ENCODE measurements at regions not wholly inside any gene's neighbourhood (a gene's known extent, or its start where the extent isn't known, plus 50 kb on each side); places are given as distances from the start of the nearest gene placed in this dataset.
"Not testable (repeated sequence)": the region's sequence is repeated elsewhere in the genome, so short reads cannot be mapped to it uniquely, and the experiment has no call there.

- H3K36me3 ChIP-seq (ENCODE audit: control insufficient read depth, insufficient read depth, low read length), result no peaks in the 10 kb centered on the region
- H3K27me3 ChIP-seq (ENCODE audit: control insufficient read depth, insufficient read depth, low read length), result no peaks in the 10 kb centered on the region
- TF ChIP-seq, protein P1, sequence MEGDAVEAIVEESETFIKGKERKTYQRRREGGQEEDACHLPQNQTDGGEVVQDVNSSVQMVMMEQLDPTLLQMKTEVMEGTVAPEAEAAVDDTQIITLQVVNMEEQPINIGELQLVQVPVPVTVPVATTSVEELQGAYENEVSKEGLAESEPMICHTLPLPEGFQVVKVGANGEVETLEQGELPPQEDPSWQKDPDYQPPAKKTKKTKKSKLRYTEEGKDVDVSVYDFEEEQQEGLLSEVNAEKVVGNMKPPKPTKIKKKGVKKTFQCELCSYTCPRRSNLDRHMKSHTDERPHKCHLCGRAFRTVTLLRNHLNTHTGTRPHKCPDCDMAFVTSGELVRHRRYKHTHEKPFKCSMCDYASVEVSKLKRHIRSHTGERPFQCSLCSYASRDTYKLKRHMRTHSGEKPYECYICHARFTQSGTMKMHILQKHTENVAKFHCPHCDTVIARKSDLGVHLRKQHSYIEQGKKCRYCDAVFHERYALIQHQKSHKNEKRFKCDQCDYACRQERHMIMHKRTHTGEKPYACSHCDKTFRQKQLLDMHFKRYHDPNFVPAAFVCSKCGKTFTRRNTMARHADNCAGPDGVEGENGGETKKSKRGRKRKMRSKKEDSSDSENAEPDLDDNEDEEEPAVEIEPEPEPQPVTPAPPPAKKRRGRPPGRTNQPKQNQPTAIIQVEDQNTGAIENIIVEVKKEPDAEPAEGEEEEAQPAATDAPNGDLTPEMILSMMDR (IDR thresholded peaks at IDR 0.05; ENCODE audit: insufficient read depth, low read depth, low read length), result no peak
- no peak overlapping the region for H3K4me3 ChIP-seq (ENCODE audit: low read depth, low read length)
- ChIA-PET CTCF (no interaction called here), POLR2A (no interaction called here)
- no peak for DNase-seq (ENCODE audit: low read depth)
Observed at GRCh38 chr17:33701910-33702309, 408.8 kb upstream of the ASIC2 start.

GRCh38 chr17:33704856-33705255, 411.8 kb upstream of the ASIC2 start:
- TF ChIP-seq, protein P1 (IDR thresholded peaks at IDR 0.05; ENCODE audit: insufficient read depth, low read depth, low read length), result no peak
- Histone ChIP-seq H3K27me3 (ENCODE audit: control insufficient read depth, insufficient read depth, low read length) (no peaks in the 10 kb centered on the region), H3K36me3 (ENCODE audit: control insufficient read depth, insufficient read depth, low read length) (no peaks in the 10 kb centered on the region), H3K4me3 (ENCODE audit: low read depth, low read length) (no peak overlapping the region)
- DNase-seq (ENCODE audit: low read depth), result no peak
- ChIA-PET CTCF (interaction anchor here (1.2 kb wide), 1 partner anchor 10 kb away, joined by 3 read pairs; no protein-coding TSS in a partner anchor), POLR2A (no interaction called here)

GRCh38 chr17:33709881-33710280, 416.8 kb upstream of the ASIC2 start:
- DNase-seq (ENCODE audit: low read depth), result no peak
- no peaks in the 10 kb centered on the region for H3K27me3 ChIP-seq (ENCODE audit: control insufficient read depth, insufficient read depth, low read length)
- TF ChIP-seq, protein P1 (IDR thresholded peaks at IDR 0.05; ENCODE audit: insufficient read depth, low read depth, low read length), result no peak
- H3K36me3 ChIP-seq (ENCODE audit: control insufficient read depth, insufficient read depth, low read length), result no peaks in the 10 kb centered on the region
- H3K4me3 ChIP-seq (ENCODE audit: low read depth, low read length), result no peak overlapping the region
- ChIA-PET CTCF (interaction anchor here (1.4 kb wide), 1 partner anchor 15 kb away, joined by 3 read pairs; no protein-coding TSS in a partner anchor), POLR2A (no interaction called here)

GRCh38 chr17:33712120-33712519, 419.0 kb upstream of the ASIC2 start:
- no peak for DNase-seq (ENCODE audit: low read depth)
- Histone ChIP-seq H3K36me3 (ENCODE audit: control insufficient read depth, insufficient read depth, low read length) (no peaks in the 10 kb centered on the region), H3K4me3 (ENCODE audit: low read depth, low read length) (no peak overlapping the region), H3K27me3 (ENCODE audit: control insufficient read depth, insufficient read depth, low read length) (no peaks in the 10 kb centered on the region)
- ChIA-PET POLR2A (no interaction called here), CTCF (interaction anchor here (1.3 kb wide), 1 partner anchor 39 kb away, joined by 3 read pairs; no protein-coding TSS in a partner anchor)
- TF ChIP-seq, protein P1 (IDR thresholded peaks at IDR 0.05; ENCODE audit: insufficient read depth, low read depth, low read length), result no peak

- Histone ChIP-seq H3K36me3 (ENCODE audit: control insufficient read depth, insufficient read depth, low read length) (no peaks in the 10 kb centered on the region), H3K4me3 (ENCODE audit: low read depth, low read length) (no peak overlapping the region), H3K27me3 (ENCODE audit: control insufficient read depth, insufficient read depth, low read length) (no peaks in the 10 kb centered on the region)
- TF ChIP-seq, protein P1 (IDR thresholded peaks at IDR 0.05; ENCODE audit: insufficient read depth, low read depth, low read length), result no peak
- POLR2A ChIA-PET, result no interaction called here
- no peak for DNase-seq (ENCODE audit: low read depth)
- CTCF ChIA-PET, result interaction anchor here (0.8 kb wide), 1 partner anchor 23 kb away, joined by 3 read pairs; no protein-coding TSS in a partner anchor
Observed at GRCh38 chr17:33716957-33717356, 423.9 kb upstream of the ASIC2 start.

GRCh38 chr17:33723736-33724135, 430.6 kb upstream of the ASIC2 start:
- H3K27me3 ChIP-seq (ENCODE audit: control insufficient read depth, insufficient read depth, low read length); DNase-seq (ENCODE audit: low read depth); H3K36me3 ChIP-seq (ENCODE audit: control insufficient read depth, insufficient read depth, low read length); H3K4me3 ChIP-seq (ENCODE audit: low read depth, low read length); POLR2A ChIA-PET: not testable (repeated sequence)
- CTCF ChIA-PET, result interaction anchor here (1.6 to 5.3 kb wide), 2 partner anchors 12 to 26 kb away, joined by 6 to 65 read pairs; no protein-coding TSS in a partner anchor
